IMR-90 (cell line): ENCODE measurements at regions not wholly inside any gene's neighbourhood (a gene's known extent, or its start where the extent isn't known, plus 50 kb on each side); places are given as distances from the start of the nearest gene placed in this dataset.

Source experiments
- ATAC-seq: fragments of 200-7000 bp; cut with Tn5 transposase; 2 replicates; pipeline ENCODE4 v1.9.1; 2020; ENCODE audit warnings: low read depth, mild to moderate bottlenecking, moderate library complexity
- BruUV-seq: library from RNA; stranded (reverse); fragments of 400-500 nt; replicated peaks from 2 replicates; lab custom pipeline; 2021; lab: Mats Ljungman, UMichigan
- CTCF ChIA-PET: fragments of 300-600 bp; formaldehyde crosslinking; extraction: SDS; loops from one replicate; lab custom pipeline; 2021; ENCODE audit warnings: antibody characterized with exemption; lab: Yijun Ruan, JAX
- POLR2A ChIA-PET: fragments of 300-600 bp; sonication (Branson Sonifier 250); formaldehyde crosslinking; loops from one replicate; lab custom pipeline; 2022; ENCODE audit warnings: antibody characterized with exemption; ENCODE audit not compliant: unreplicated experiment; lab: Charles Lee
- DNase-seq: peaks from one replicate; pipeline ENCODE4 v3.0.0; 2013
- H2AFZ ChIP-seq: replicated peaks from 2 replicates; pipeline ENCODE3; 2013; ENCODE audit warnings: low read length, mild to moderate bottlenecking; ENCODE audit not compliant: poor library complexity
- H2AK5ac ChIP-seq: 2 replicates; pipeline ENCODE4 v1.6.1; 2013; ENCODE audit warnings: low read depth, low read length, inconsistent platforms
- H2AK9ac ChIP-seq: replicated peaks from 2 replicates; pipeline ENCODE3; 2013; ENCODE audit warnings: mild to moderate bottlenecking, low read depth, low read length, moderate library complexity; ENCODE audit not compliant: poor library complexity
- H2BK120ac ChIP-seq: 2 replicates; pipeline ENCODE4 v1.6.1; 2013; ENCODE audit warnings: low read depth, low read length, inconsistent platforms
- H2BK15ac ChIP-seq: 3 replicates; pipeline ENCODE4 v1.6.1; 2013; ENCODE audit warnings: low read depth, low read length, inconsistent platforms
- H2BK20ac ChIP-seq: 2 replicates; pipeline ENCODE4 v1.6.1; 2013; ENCODE audit warnings: low read depth, mild to moderate bottlenecking, inconsistent platforms, low read length, moderate library complexity
- H2BK5ac ChIP-seq: 2 replicates; pipeline ENCODE4 v1.6.1; 2013; ENCODE audit warnings: mild to moderate bottlenecking, low read depth, low read length, inconsistent platforms; ENCODE audit not compliant: poor library complexity, severe bottlenecking
- H3K14ac ChIP-seq: replicated peaks from 2 replicates; pipeline ENCODE4 v1.6.1; 2013; ENCODE audit warnings: low read depth, low read length, inconsistent platforms
- H3K18ac ChIP-seq: 2 replicates; pipeline ENCODE4 v1.6.1; 2013; ENCODE audit warnings: low read depth, low read length, control low read depth
- H3K23ac ChIP-seq: 2 replicates; pipeline ENCODE4 v1.6.1; 2013; ENCODE audit warnings: low read depth, low read length, inconsistent platforms
- H3K27ac ChIP-seq: 2 replicates; pipeline ENCODE4 v1.5.1; 2013; ENCODE audit warnings: mild to moderate bottlenecking, control low read depth, low read length; ENCODE audit not compliant: insufficient read depth
- H3K27me3 ChIP-seq: 2 replicates; pipeline ENCODE4 v1.6.1; 2013; ENCODE audit warnings: low read length; ENCODE audit not compliant: control insufficient read depth, insufficient read depth
- H3K36me3 ChIP-seq: 2 replicates; pipeline ENCODE4 v1.6.1; 2013; ENCODE audit warnings: low read length, mixed read lengths; ENCODE audit not compliant: control insufficient read depth, insufficient read depth
- H3K4ac ChIP-seq: 2 replicates; pipeline ENCODE4 v1.6.1; 2013; ENCODE audit warnings: low read depth, low read length, inconsistent platforms
- H3K4me1 ChIP-seq: 2 replicates; pipeline ENCODE4 v1.6.1; 2013; ENCODE audit warnings: low read length, mixed read lengths; ENCODE audit not compliant: control insufficient read depth, insufficient read depth
- H3K4me2 ChIP-seq: 2 replicates; pipeline ENCODE4 v1.6.1; 2013; ENCODE audit warnings: low read depth, mild to moderate bottlenecking, control low read depth, low read length, moderate library complexity
- H3K4me3 ChIP-seq: 2 replicates; pipeline ENCODE4 v1.5.1; 2013; ENCODE audit warnings: low read depth, mild to moderate bottlenecking, control low read depth, low read length, moderate library complexity; ENCODE audit not compliant: insufficient read depth
- H3K56ac ChIP-seq: 2 replicates; pipeline ENCODE4 v1.6.1; 2013; ENCODE audit warnings: low read length, inconsistent platforms; ENCODE audit not compliant: insufficient read depth; ENCODE audit errors: extremely low read depth
- H3K79me1 ChIP-seq, 2 experiments: 2 replicates each; pipeline ENCODE4 v1.6.1; 2013; ENCODE audit warnings: low read length in 2 of 2, inconsistent platforms in 1 of 2, low read depth in 1 of 2
- H3K9ac ChIP-seq: 2 replicates; pipeline ENCODE4 v1.6.1; 2013; ENCODE audit warnings: low read depth, low read length, control low read depth
- H3K9me1 ChIP-seq: 2 replicates; pipeline ENCODE4 v1.6.1; 2013; ENCODE audit warnings: low read length, inconsistent platforms; ENCODE audit not compliant: insufficient read depth
- H3K9me3 ChIP-seq: 2 replicates; pipeline ENCODE4 v1.6.1; 2013; ENCODE audit warnings: low read length; ENCODE audit not compliant: control insufficient read depth, insufficient read depth
- H4K20me1 ChIP-seq: 2 replicates; pipeline ENCODE4 v1.6.1; 2013; ENCODE audit warnings: low read length, inconsistent platforms; ENCODE audit not compliant: insufficient read depth
- H4K5ac ChIP-seq: 2 replicates; pipeline ENCODE4 v1.6.1; 2013; ENCODE audit warnings: mild to moderate bottlenecking, low read depth, low read length, control low read depth
- H4K8ac ChIP-seq, 2 experiments: 2 replicates each; pipeline ENCODE4 v1.6.1; 2013; ENCODE audit warnings: low read depth in 2 of 2, low read length in 2 of 2, control low read depth in 1 of 2, inconsistent platforms in 1 of 2
- H4K91ac ChIP-seq: 2 replicates; pipeline ENCODE4 v1.6.1; 2013; ENCODE audit warnings: low read depth, low read length, inconsistent platforms; ENCODE audit not compliant: insufficient read depth
- BHLHE40 ChIP-seq: fragments of 150-350 bp; IDR thresholded peaks from 2 replicates; pipeline ENCODE4 v1.6.1; 2016; ENCODE audit warnings: mild to moderate bottlenecking, low read depth, low read length
- CEBPB ChIP-seq: IDR thresholded peaks from 2 replicates; pipeline ENCODE4 v1.6.1; 2012; ENCODE audit warnings: low read depth, low read length, improper control_type of control experiment
- CHD1 ChIP-seq: IDR thresholded peaks from 2 replicates; pipeline ENCODE4 v1.6.1; 2012; ENCODE audit warnings: low read depth, low read length, improper control_type of control experiment
- FOS ChIP-seq: fragments of 150-350 bp; IDR thresholded peaks from 2 replicates; pipeline ENCODE4 v1.6.1; 2016; ENCODE audit warnings: low read depth, low read length
- MAFK ChIP-seq: IDR thresholded peaks from 2 replicates; pipeline ENCODE4 v1.6.1; 2012; ENCODE audit warnings: low read depth, low read length, improper control_type of control experiment
- MAZ ChIP-seq: IDR thresholded peaks from 2 replicates; pipeline ENCODE4 v1.6.1; 2012; ENCODE audit warnings: low read depth, mild to moderate bottlenecking, low read length, improper control_type of control experiment, moderate library complexity, borderline replicate concordance
- MXI1 ChIP-seq: IDR thresholded peaks from 2 replicates; pipeline ENCODE4 v1.6.1; 2012; ENCODE audit warnings: low read depth, mild to moderate bottlenecking, low read length, moderate library complexity, borderline replicate concordance
- NFE2L2 ChIP-seq: fragments of 150-350 bp; IDR thresholded peaks from 2 replicates; pipeline ENCODE4 v1.6.1; 2016; ENCODE audit warnings: low read depth, mild to moderate bottlenecking, low read length
- POLR2A ChIP-seq: IDR thresholded peaks from 2 replicates; pipeline ENCODE4 v1.6.1; 2012; ENCODE audit warnings: mild to moderate bottlenecking, low read depth, low read length
- RAD21 ChIP-seq: IDR thresholded peaks from 2 replicates; pipeline ENCODE4 v1.6.1; 2012; ENCODE audit warnings: low read length, improper control_type of control experiment
- RCOR1 ChIP-seq: IDR thresholded peaks from 2 replicates; pipeline ENCODE4 v1.6.1; 2012; ENCODE audit warnings: mild to moderate bottlenecking, low read length, improper control_type of control experiment; ENCODE audit not compliant: insufficient replicate concordance
- RFX5 ChIP-seq: IDR thresholded peaks from 2 replicates; pipeline ENCODE4 v1.8.0; 2012; ENCODE audit warnings: low read depth, mild to moderate bottlenecking, low read length, moderate library complexity
- SMC3 ChIP-seq: fragments of 150-350 bp; IDR thresholded peaks from 2 replicates; pipeline ENCODE4 v1.6.1; 2016; ENCODE audit warnings: low read depth, mild to moderate bottlenecking, antibody characterized with exemption, low read length, moderate library complexity
- dilution Hi-C: fragments of 300-500 bp; cut with HindIII; formaldehyde crosslinking; loops from one replicate; pipeline ENCODE4 v1.14.3; 2018; ENCODE audit warnings: low sequenced_read_pairs; ENCODE audit not compliant: unreplicated experiment
- in situ Hi-C: fragments of 300-500 bp; cut with MboI; formaldehyde crosslinking; loops from 3 replicates; pipeline ENCODE4 v1.14.3; 2019; ENCODE audit warnings: low sequenced_read_pairs, inconsistent platforms, mixed read lengths
- intact Hi-C: fragments of 100-400 bp; cut with micrococcal nuclease; formaldehyde crosslinking; loops from 2 replicates; pipeline ENCODE4 v1.10.0; 2022
- TF ChIP-seq, protein P1 (sequence below): fragments of 150-350 bp; IDR thresholded peaks from 2 replicates; pipeline ENCODE4 v1.6.1; 2016; ENCODE audit warnings: low read depth, mild to moderate bottlenecking, low read length, moderate library complexity, borderline replicate concordance
- TF ChIP-seq, protein P2 (sequence below): conservative IDR thresholded peaks from 2 replicates; pipeline ENCODE4 v1.5.1; 2012; ENCODE audit warnings: mild to moderate bottlenecking, low read depth, low read length, improper control_type of control experiment
- TF ChIP-seq, protein P3 (sequence below): fragments of 150-350 bp; IDR thresholded peaks from 2 replicates; pipeline ENCODE4 v1.6.1; 2017; ENCODE audit warnings: mild to moderate bottlenecking, antibody characterized with exemption, low read length, low read depth

DNA sequence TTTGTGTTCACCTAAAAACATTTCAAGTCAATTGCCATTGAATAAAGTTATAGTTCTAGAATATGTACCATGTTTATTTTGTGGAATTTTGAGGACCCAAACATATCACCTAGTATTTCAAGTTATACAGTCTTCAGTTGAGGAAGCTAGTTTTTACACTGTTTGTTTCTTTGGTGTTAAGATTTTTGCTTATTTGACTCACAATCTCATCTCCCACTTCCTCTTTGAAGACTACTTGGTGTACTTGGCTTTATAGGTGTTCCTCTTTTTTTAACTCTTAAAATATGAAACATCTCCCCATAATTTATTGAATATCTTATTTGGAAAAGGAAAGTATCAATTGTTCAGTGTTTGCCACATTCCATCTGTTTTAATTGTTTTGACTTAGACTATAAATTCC is 675.4 kb downstream of the RAPGEF2 start:
- no peak overlapping the region for H2AK9ac ChIP-seq
- ChIA-PET CTCF (no interaction called here), POLR2A (no interaction called here)
- no peak overlapping the region for H4K5ac ChIP-seq
- H3K4ac ChIP-seq: no peak overlapping the region
- H2BK20ac ChIP-seq: no peak overlapping the region
- no peak overlapping the region for H2BK120ac ChIP-seq
- intact Hi-C loops: no loop called here
- H4K91ac ChIP-seq: no peak overlapping the region
- no peak overlapping the region for H2BK15ac ChIP-seq
- no peak overlapping the region for H3K18ac ChIP-seq
- no peaks in the 10 kb centered on the region for H3K79me1 ChIP-seq
- dilution Hi-C loops: no loop called here
- no peak overlapping the region for H2BK5ac ChIP-seq
- no peak overlapping the region for H3K14ac ChIP-seq
- H3K9me1 ChIP-seq: no peaks in the 10 kb centered on the region
- H4K20me1 ChIP-seq: no peaks in the 10 kb centered on the region
- H3K4me2 ChIP-seq: no peak overlapping the region
- H3K9me3 ChIP-seq: no peaks in the 10 kb centered on the region
- TF ChIP-seq POLR2A (no peak), BHLHE40 (no peak), NFE2L2 (no peak), MXI1 (no peak), RCOR1 (no peak), MAZ (no peak), SMC3 (no peak), CEBPB (no peak), RAD21 (no peak), FOS (no peak), RFX5 (no peak), CHD1 (no peak), MAFK (no peak)
- TF ChIP-seq, protein P1, sequence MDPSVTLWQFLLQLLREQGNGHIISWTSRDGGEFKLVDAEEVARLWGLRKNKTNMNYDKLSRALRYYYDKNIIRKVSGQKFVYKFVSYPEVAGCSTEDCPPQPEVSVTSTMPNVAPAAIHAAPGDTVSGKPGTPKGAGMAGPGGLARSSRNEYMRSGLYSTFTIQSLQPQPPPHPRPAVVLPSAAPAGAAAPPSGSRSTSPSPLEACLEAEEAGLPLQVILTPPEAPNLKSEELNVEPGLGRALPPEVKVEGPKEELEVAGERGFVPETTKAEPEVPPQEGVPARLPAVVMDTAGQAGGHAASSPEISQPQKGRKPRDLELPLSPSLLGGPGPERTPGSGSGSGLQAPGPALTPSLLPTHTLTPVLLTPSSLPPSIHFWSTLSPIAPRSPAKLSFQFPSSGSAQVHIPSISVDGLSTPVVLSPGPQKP: no peak
- TF ChIP-seq, protein P2, sequence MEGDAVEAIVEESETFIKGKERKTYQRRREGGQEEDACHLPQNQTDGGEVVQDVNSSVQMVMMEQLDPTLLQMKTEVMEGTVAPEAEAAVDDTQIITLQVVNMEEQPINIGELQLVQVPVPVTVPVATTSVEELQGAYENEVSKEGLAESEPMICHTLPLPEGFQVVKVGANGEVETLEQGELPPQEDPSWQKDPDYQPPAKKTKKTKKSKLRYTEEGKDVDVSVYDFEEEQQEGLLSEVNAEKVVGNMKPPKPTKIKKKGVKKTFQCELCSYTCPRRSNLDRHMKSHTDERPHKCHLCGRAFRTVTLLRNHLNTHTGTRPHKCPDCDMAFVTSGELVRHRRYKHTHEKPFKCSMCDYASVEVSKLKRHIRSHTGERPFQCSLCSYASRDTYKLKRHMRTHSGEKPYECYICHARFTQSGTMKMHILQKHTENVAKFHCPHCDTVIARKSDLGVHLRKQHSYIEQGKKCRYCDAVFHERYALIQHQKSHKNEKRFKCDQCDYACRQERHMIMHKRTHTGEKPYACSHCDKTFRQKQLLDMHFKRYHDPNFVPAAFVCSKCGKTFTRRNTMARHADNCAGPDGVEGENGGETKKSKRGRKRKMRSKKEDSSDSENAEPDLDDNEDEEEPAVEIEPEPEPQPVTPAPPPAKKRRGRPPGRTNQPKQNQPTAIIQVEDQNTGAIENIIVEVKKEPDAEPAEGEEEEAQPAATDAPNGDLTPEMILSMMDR: no peak
- TF ChIP-seq, protein P3, sequence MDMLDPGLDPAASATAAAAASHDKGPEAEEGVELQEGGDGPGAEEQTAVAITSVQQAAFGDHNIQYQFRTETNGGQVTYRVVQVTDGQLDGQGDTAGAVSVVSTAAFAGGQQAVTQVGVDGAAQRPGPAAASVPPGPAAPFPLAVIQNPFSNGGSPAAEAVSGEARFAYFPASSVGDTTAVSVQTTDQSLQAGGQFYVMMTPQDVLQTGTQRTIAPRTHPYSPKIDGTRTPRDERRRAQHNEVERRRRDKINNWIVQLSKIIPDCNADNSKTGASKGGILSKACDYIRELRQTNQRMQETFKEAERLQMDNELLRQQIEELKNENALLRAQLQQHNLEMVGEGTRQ: no peak
- no peaks in the 10 kb centered on the region for H3K27me3 ChIP-seq
- H3K36me3 ChIP-seq: no peaks in the 10 kb centered on the region
- H3K4me3 ChIP-seq: no peak overlapping the region
- no peak overlapping the region for H2AK5ac ChIP-seq
- ATAC-seq (no peak), DNase-seq (no peak)
- no peak overlapping the region for H3K23ac ChIP-seq
- H4K8ac ChIP-seq: no peak overlapping the region
- in situ Hi-C loops: no loop called here
- H3K9ac ChIP-seq: no peak overlapping the region
- H3K56ac ChIP-seq: no peak overlapping the region
- no peak overlapping the region for H3K27ac ChIP-seq
- H3K4me1 ChIP-seq: no peaks in the 10 kb centered on the region
- no peak overlapping the region for H2AFZ ChIP-seq
- BruUV-seq: no TSS peak
